Activated naive CD4-positive, alpha-beta T cell treated with anti-CD3 and anti-CD28 coated beads, Interleukin-2, amount 10 ng/mL, durations not matched to agents 7 days and 5 days (primary cell): ENCODE measurements at regions not wholly inside any gene's neighbourhood (a gene's known extent, or its start where the extent isn't known, plus 50 kb on each side); places are given as distances from the start of the nearest gene placed in this dataset.

ENCODE experiments used
- CTCF ChIA-PET: fragments of 350-600 bp; sonication (Branson Sonifier 250); formaldehyde crosslinking; loops from one replicate; lab custom pipeline; 2021; ENCODE audit warnings: antibody characterized with exemption; lab: Charles Lee
- DNase-seq: peaks from one replicate; pipeline ENCODE4 v3.0.0-alpha.2; 2020
- H3K27ac Mint-ChIP-seq: one replicate; pipeline ENCODE4 v1.8.0; 2021; ENCODE audit warnings: mild to moderate bottlenecking, moderate library complexity, mixed read lengths
- H3K27me3 Mint-ChIP-seq: one replicate; pipeline ENCODE4 v1.8.0; 2021; ENCODE audit warnings: mild to moderate bottlenecking, mixed read lengths
- H3K36me3 Mint-ChIP-seq: one replicate; pipeline ENCODE4 v1.8.0; 2021; ENCODE audit warnings: mixed read lengths
- H3K4me1 Mint-ChIP-seq: one replicate; pipeline ENCODE4 v1.8.0; 2021; ENCODE audit warnings: mixed read lengths
- H3K4me3 Mint-ChIP-seq: one replicate; pipeline ENCODE4 v1.8.0; 2021; ENCODE audit warnings: mild to moderate bottlenecking, moderate library complexity, mixed read lengths
- H3K9me3 Mint-ChIP-seq: one replicate; pipeline ENCODE4 v1.8.0; 2021; ENCODE audit warnings: mixed read lengths

DNA sequence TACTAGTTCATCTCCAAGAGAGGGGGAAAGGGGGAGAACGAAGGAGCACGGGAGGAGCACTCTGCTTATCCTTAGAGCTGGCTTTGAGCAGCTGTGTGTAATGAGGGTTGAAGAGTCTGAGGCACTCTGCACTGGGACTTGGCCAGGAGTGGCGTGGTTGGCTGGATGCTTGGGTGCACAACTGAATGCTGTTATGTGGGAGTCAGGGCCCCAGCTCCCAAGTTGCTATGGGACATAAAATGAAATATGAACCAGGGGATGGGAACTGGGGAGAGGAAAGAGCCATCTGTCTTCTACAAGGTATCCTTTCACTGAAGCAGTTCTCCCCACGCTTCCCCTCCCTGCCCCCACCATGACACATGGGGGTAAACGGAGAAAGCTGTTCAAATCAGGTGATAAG lies 105.9 kb upstream of the ANKFN1 start:
- no peak overlapping the region for H3K27ac Mint-ChIP-seq
- H3K27me3 Mint-ChIP-seq: peaks cover 17% of the 10 kb centered on the region
- CTCF ChIA-PET: no interaction called here
- DNase-seq: no peak
- no peak overlapping the region for H3K4me3 Mint-ChIP-seq
- H3K9me3 Mint-ChIP-seq: no peaks in the 10 kb centered on the region
- H3K36me3 Mint-ChIP-seq: no peaks in the 10 kb centered on the region
- no peaks in the 10 kb centered on the region for H3K4me1 Mint-ChIP-seq

DNA sequence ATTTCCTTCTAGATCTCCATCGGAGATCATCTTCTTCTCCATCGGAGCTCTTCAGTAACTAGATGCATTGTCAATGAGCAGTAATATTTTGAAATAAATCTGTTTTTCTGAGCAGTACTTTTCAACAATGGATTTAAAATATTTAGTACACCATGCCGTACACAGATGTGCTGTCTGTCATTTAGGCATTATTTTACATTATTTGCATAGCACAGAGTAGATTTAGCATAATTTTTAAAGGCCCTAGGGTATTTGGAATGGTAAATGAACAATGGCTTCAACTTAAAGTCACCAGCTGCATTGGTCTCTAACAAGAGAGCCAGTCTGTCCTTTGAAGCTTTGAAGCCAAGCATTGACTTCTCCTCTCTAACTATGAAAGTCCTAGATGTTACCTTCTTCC lies 95.4 kb upstream of the ANKFN1 start:
- no peak for DNase-seq
- Mint-ChIP-seq H3K27ac (no peak overlapping the region), H3K36me3 (no peaks in the 10 kb centered on the region), H3K27me3 (no peaks in the 10 kb centered on the region), H3K9me3 (peaks cover 6% of the 10 kb centered on the region), H3K4me1 (no peaks in the 10 kb centered on the region), H3K4me3 (no peak overlapping the region)
- CTCF ChIA-PET: no interaction called here

- DNase-seq: no peak
- Mint-ChIP-seq H3K27ac (no peak overlapping the region), H3K27me3 (no peaks in the 10 kb centered on the region), H3K36me3 (no peaks in the 10 kb centered on the region), H3K9me3 (peaks cover 8% of the 10 kb centered on the region), H3K4me3 (no peak overlapping the region), H3K4me1 (no peaks in the 10 kb centered on the region)
- CTCF ChIA-PET: no interaction called here
Observed at GRCh38 chr17:56064506-56064905, 88.8 kb upstream of the ANKFN1 start.

DNA sequence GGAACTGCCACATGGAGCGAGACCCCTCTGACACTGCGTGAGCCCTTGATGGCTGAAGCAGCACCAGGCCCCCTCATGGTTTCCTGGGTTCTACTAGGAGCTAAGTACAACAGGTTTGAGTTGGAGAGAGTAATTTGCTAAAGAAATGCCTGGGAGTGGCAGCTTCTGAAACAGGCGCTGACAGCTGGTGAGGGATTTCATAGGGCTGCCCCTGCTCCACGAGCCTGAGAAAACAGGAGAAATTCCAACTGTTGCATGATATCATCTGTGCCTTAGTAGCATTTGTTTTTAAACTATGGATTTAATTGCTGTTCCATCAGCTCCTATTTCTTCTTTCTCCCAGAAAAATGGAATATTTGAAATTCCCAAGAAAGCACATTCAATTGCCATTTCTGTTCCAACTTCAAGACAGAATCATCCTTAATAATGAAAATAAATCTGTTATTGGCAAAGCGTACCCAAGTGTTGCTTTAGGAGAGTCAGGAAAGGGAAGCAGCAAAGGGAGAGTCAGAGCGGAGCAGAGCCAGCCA lies 78.8 kb upstream of the ANKFN1 start:
- peaks cover 5% of the 10 kb centered on the region for H3K9me3 Mint-ChIP-seq
- CTCF ChIA-PET: interaction anchor here (1.1 kb wide), 1 partner anchor 245 kb away, joined by 3 read pairs; no protein-coding TSS in a partner anchor
- no peaks in the 10 kb centered on the region for H3K36me3 Mint-ChIP-seq
- H3K4me3 Mint-ChIP-seq: no peak overlapping the region
- no peaks in the 10 kb centered on the region for H3K27me3 Mint-ChIP-seq
- H3K4me1 Mint-ChIP-seq: no peaks in the 10 kb centered on the region
- H3K27ac Mint-ChIP-seq: no peak overlapping the region
- DNase-seq: no peak

GRCh38 chr17:56076980-56077379 lies 76.3 kb upstream of the ANKFN1 start:
- H3K27me3 Mint-ChIP-seq: no peaks in the 10 kb centered on the region
- no peak overlapping the region for H3K4me3 Mint-ChIP-seq
- CTCF ChIA-PET: no interaction called here
- peaks cover 5% of the 10 kb centered on the region for H3K9me3 Mint-ChIP-seq
- no peaks in the 10 kb centered on the region for H3K4me1 Mint-ChIP-seq
- H3K27ac Mint-ChIP-seq: no peak overlapping the region
- DNase-seq: no peak
- H3K36me3 Mint-ChIP-seq: no peaks in the 10 kb centered on the region

DNA sequence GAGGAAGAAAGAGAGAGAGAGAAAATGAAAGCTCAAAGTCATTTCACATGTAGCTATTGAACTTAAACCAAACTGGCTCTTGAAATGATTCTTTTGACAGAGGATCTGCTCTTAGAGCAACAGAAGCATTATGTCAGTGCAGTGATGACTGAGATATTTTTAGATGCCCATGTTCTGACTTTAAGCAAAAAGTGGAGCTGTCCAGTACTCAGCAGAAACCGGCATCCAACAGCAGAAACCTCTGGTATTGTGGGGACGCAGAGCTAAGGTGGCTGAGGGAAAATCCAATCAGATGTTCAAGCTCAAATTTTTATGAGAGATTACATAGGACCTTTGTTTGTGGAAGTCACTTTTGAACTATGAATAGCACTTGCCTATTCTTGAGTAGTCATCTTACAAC lies 69.8 kb upstream of the ANKFN1 start:
- no peak overlapping the region for H3K4me3 Mint-ChIP-seq
- no peak overlapping the region for H3K27ac Mint-ChIP-seq
- peaks cover 2% of the 10 kb centered on the region for H3K27me3 Mint-ChIP-seq
- CTCF ChIA-PET: no interaction called here
- no peaks in the 10 kb centered on the region for H3K4me1 Mint-ChIP-seq
- H3K9me3 Mint-ChIP-seq: no peaks in the 10 kb centered on the region
- no peak for DNase-seq
- no peaks in the 10 kb centered on the region for H3K36me3 Mint-ChIP-seq

DNA sequence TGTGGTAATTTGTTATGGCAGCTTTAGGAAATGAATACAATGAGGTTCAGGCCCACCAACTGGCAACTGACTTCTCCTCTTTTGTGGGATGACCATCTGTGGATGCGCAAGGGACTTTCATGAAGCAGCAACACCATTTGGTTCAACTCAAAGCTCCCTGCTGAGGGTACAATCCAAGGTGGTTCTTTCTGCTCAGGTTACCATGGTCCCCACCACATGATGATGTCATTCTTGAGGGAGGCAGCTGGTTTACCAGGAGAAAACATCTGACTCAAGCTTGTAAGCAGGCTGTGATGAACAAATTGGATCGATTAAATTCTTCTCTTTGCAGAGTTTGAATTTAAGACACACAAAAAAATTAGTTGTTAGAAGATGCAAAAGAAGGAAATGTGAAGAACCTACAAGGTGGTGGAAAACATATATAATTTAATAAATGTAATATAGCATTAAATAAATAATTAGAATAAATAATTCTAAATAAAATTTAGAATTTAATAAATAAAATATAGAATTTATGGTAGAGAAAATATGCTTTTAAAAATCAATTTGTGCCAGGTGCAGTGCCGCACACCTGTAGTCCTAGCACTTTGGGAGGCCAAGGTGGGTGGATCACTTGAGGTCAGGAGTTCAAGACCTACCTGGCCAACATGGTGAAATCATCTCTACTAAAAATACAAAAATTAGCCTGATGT lies 67.6 kb upstream of the ANKFN1 start:
- H3K27me3 Mint-ChIP-seq: peaks cover 7% of the 10 kb centered on the region
- no peak overlapping the region for H3K4me3 Mint-ChIP-seq
- CTCF ChIA-PET: no interaction called here
- H3K27ac Mint-ChIP-seq: no peak overlapping the region
- no peaks in the 10 kb centered on the region for H3K9me3 Mint-ChIP-seq
- no peaks in the 10 kb centered on the region for H3K36me3 Mint-ChIP-seq
- DNase-seq: no peak
- no peaks in the 10 kb centered on the region for H3K4me1 Mint-ChIP-seq

- H3K9me3 Mint-ChIP-seq: no peaks in the 10 kb centered on the region
- no peak for DNase-seq
- no peaks in the 10 kb centered on the region for H3K36me3 Mint-ChIP-seq
- H3K27me3 Mint-ChIP-seq: peaks cover 7% of the 10 kb centered on the region
- H3K4me1 Mint-ChIP-seq: no peaks in the 10 kb centered on the region
- CTCF ChIA-PET: no interaction called here
- H3K27ac Mint-ChIP-seq: no peak overlapping the region
- no peak overlapping the region for H3K4me3 Mint-ChIP-seq
Observed at GRCh38 chr17:56087199-56087598, 66.1 kb upstream of the ANKFN1 start.

- Mint-ChIP-seq H3K27me3 (no peaks in the 10 kb centered on the region), H3K9me3 (no peaks in the 10 kb centered on the region), H3K36me3 (no peaks in the 10 kb centered on the region), H3K27ac (no peak overlapping the region), H3K4me1 (no peaks in the 10 kb centered on the region), H3K4me3 (no peak overlapping the region)
- CTCF ChIA-PET: no interaction called here
- no peak for DNase-seq
Observed at GRCh38 chr17:56096026-56096810, 57.1 kb upstream of the ANKFN1 start.

DNA sequence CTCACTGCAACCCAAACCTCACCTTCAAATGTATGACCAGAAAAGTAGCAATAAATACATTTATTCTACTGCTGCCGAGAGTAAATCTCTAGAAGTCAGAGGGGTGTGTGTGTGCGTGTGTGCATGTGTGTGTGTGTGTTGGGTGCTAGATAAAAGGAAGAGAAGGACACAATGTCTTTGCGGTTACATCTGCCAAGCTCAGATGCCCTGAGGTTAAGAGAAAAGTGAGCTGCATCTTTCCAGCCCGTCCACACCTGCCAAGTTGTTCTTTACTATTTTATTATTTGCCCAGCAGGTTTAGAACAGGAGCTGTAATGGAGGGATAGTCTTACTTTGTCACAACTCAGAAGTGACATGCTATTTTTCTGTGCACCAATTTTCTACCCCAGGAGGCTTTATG lies 54.5 kb upstream of the ANKFN1 start:
- H3K36me3 Mint-ChIP-seq: no peaks in the 10 kb centered on the region
- no peak for DNase-seq
- CTCF ChIA-PET: no interaction called here
- H3K4me3 Mint-ChIP-seq: no peak overlapping the region
- no peak overlapping the region for H3K27ac Mint-ChIP-seq
- no peaks in the 10 kb centered on the region for H3K27me3 Mint-ChIP-seq
- no peaks in the 10 kb centered on the region for H3K9me3 Mint-ChIP-seq
- H3K4me1 Mint-ChIP-seq: no peaks in the 10 kb centered on the region

GRCh38 chr17:56099649-56100048 lies 53.6 kb upstream of the ANKFN1 start:
- no peaks in the 10 kb centered on the region for H3K4me1 Mint-ChIP-seq

More at GRCh38 chr17:56099649-56100048, 53.6 kb upstream of the ANKFN1 start:
- DNase-seq: no peak
- H3K4me3 Mint-ChIP-seq: no peak overlapping the region
- CTCF ChIA-PET: no interaction called here
- no peak overlapping the region for H3K27ac Mint-ChIP-seq
- H3K27me3 Mint-ChIP-seq: no peaks in the 10 kb centered on the region
- H3K36me3 Mint-ChIP-seq: no peaks in the 10 kb centered on the region
- H3K9me3 Mint-ChIP-seq: no peaks in the 10 kb centered on the region
